Inferior parietal cortex (tissue), 1 donor: ENCODE measurements at regions not wholly inside any gene's neighbourhood (a gene's known extent, or its start where the extent isn't known, plus 50 kb on each side); places are given as distances from the start of the nearest gene placed in this dataset.
"Not testable (repeated sequence)": the region's sequence is repeated elsewhere in the genome, so short reads cannot be mapped to it uniquely, and the experiment has no call there.

Experiments
- DNase-seq: peaks from one replicate; pipeline ENCODE4 v3.0.0-alpha.2; 2016; ENCODE audit errors: extremely low spot score

GRCh38 chrX:39398215-39398962 lies 597.1 kb downstream of the MID1IP1 start:
- no peak for DNase-seq

- DNase-seq: no peak
These were observed 597.7 kb downstream of the MID1IP1 start for GRCh38 chrX:39398963-39399261.

- no peak for DNase-seq
These were observed 598.1 kb downstream of the MID1IP1 start for GRCh38 chrX:39399387-39399786.

DNA sequence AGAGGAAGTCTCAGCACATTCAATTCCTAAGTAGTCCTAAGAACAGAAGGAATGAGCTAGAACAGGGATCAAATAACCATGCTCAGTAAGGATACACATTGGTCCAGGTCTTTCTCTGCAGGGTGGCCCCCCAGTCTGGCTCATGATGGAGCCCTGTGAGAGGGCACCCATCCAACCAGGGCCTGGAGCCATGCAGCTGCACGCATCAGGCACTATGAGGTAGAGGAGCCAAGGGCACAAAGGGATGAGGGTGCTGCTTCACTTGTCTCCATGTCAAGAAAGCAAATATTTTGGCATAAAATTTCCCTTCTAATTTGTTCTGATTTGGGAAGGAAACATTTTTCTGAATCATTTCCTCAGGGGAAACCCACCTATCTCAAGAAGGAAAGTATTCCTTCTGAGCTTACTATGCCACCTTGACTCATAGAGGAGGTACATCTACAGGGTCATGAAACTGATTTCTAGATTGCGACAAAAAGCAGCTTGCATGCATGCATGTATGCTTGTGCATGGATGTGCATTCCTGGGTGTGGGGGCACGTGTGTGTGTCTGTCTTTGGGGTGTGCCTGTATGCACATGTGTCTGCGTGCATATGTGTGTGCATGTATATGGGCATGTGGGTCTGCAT lies 600.3 kb downstream of the MID1IP1 start:
- DNase-seq: no peak

GRCh38 chrX:39402158-39402557 lies 600.9 kb downstream of the MID1IP1 start:
- no peak for DNase-seq

DNA sequence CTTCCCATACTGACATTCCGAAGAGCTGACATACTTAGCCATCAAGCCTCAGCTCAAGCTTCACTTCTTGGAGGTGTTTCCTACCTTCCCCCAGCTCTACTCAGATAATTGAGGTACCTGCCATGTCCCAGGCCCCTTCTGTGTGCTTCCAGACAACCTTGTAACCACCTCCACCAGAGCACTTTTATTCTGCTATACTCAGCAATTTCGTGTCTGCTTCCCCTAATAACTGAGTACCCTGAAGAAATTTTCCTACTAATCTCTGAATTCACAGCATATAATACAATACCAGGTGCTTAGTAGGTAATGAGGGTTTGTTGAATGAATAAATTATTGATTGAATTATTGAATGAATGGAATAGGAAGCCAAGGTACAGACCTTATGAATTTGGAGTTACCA lies 605.5 kb downstream of the MID1IP1 start:
- DNase-seq: no peak

- DNase-seq: no peak
These were observed 608.1 kb downstream of the MID1IP1 start for GRCh38 chrX:39409246-39409917.

DNA sequence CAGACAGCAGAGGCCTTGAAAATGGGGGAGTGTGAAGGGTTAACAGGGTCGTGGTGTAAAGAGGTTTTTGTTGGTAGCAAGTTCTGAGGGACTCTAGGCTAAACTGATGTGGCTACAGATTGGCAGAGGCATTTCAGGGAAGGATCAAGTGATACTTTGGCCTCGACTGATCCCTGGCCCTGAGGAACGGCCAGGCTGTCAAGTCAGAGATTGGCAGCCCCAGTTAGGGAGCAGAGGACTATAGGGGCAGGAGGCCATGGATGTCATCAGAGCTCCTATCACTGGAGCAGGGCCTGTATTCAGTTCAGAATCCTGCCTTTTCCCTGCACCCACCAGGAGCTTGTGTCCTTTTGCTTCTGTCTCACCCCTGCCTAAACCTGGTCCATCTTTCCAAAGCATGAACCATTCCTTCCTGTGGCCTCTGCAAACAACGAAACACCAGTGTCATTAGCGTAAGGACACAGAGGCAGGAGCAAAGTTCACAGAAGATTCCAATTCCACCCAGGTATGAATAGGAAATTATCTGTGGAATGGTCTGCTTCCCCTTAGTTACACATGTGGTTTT lies 613.1 kb downstream of the MID1IP1 start:
- DNase-seq: no peak

GRCh38 chrX:39416547-39417260 lies 615.4 kb downstream of the MID1IP1 start:
- DNase-seq: no peak

GRCh38 chrX:39418254-39418704 lies 617.0 kb downstream of the MID1IP1 start:
- no peak for DNase-seq

- no peak for DNase-seq
These were observed 617.7 kb downstream of the MID1IP1 start for GRCh38 chrX:39418731-39419638.

- no peak for DNase-seq
These were observed 619.7 kb downstream of the MID1IP1 start for GRCh38 chrX:39421006-39421405.

DNA sequence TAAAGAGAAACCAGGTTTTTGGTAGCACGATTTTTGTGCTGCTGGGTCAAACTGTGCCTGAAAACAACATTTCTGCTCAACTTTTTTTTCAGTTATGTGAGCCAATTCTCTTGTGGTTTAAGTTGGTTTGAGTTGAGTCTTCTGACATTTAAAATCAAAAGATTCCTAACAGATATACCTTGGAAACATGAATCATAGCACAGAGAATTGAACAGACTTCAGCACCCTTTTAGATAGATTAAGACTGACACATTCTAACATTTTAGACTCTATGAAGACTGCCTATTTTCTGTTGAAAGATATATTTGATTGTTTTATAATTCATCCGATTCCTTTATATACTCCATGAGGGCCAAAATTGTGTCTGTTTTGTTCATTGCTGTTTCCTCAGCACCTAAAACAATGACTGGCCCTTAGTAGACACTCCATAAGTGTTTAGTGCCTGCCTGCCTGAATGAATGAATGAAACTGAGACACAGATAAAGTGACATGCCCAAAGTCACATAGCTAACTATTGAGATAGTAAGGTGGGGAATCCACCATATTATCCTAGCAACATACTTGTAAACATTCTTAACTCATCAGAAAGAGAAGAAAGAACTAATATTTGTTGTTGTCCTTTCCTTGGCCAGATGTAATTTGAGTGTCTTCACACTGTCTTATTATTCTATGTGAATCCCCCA lies 624.0 kb downstream of the MID1IP1 start:
- DNase-seq: no peak

GRCh38 chrX:39426101-39426500 lies 624.8 kb downstream of the MID1IP1 start:
- DNase-seq: no peak

GRCh38 chrX:39427492-39427891 lies 626.2 kb downstream of the MID1IP1 start:
- DNase-seq: no peak

DNA sequence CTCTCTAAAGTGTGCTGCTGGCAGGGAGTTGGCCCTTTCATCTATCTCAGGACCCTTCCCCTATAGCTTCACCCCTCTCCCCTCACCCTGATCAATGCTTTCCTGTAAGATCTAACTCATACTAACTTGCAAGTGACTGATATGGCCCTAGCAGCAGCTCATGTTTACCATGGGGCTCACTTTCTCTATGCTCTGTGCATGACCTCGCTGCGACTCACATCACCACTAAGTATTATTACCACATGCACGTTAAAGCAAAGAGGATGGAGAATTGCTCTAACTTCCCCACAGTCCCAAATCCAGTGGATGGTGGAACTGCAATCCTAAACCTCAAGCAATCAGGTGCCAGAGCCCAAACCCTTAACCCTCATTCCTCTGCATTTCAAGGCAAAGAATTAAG lies 626.6 kb downstream of the MID1IP1 start:
- no peak for DNase-seq

- DNase-seq: no peak
These were observed 629.3 kb downstream of the MID1IP1 start for GRCh38 chrX:39430551-39430950.

GRCh38 chrX:39431893-39432292 lies 630.6 kb downstream of the MID1IP1 start:
- no peak for DNase-seq

DNA sequence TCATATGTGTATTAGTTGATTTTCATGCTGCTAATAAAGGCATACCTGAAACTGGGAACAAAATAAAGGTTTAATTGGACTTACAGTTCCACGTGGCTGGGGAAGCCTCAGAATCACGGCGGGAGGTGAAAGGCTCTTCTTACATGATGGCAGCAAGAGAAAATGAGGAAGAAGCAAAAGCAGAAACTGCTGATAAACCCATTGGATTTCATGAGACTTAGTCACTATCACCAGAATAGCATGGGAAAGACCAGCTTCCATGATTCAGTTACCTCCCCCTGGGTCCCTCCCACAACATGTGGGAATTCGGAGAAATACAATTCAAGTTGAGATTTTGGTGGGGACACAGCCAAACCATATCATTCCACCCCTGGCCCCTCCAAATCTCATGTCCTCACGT lies 633.4 kb downstream of the MID1IP1 start:
- not testable (repeated sequence) for DNase-seq

DNA sequence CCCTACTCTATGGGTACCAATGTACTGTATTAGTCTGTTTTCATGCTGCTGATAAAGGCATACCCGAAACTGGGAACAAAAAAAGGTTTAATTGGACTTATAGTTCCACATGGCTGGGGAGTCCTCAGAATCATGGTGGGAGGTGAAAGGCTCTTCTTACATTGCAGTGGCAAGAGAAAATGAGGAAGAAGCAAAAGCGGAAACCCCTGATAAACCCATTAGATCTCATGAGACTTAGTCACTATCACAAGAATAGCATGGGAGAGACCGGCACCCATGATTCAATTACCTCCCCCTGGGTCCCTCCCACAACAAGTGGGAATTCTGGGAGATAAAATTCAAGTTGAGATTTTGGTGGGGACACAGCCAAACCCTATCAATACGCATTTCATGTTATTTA lies 635.3 kb downstream of the MID1IP1 start:
- not testable (repeated sequence) for DNase-seq
